Endodermal cell (in vitro differentiated cells): ENCODE measurements at regions not wholly inside any gene's neighbourhood (a gene's known extent, or its start where the extent isn't known, plus 50 kb on each side); places are given as distances from the start of the nearest gene placed in this dataset.
"Not testable (repeated sequence)": the region's sequence is repeated elsewhere in the genome, so short reads cannot be mapped to it uniquely, and the experiment has no call there.

Source experiments
- DNase-seq: peaks from one replicate; pipeline ENCODE4 v3.0.0-alpha.2; 2017
- H3K27ac ChIP-seq: 2 replicates; pipeline ENCODE4 v1.5.1; 2013; ENCODE audit warnings: mild to moderate bottlenecking, low read depth, low read length, moderate library complexity
- H3K27me3 ChIP-seq: 2 replicates; pipeline ENCODE4 v1.6.1; 2013; ENCODE audit warnings: mild to moderate bottlenecking, low read length, moderate library complexity; ENCODE audit not compliant: insufficient read depth, control insufficient read depth, poor library complexity, severe bottlenecking
- H3K36me3 ChIP-seq: 2 replicates; pipeline ENCODE4 v1.7.0; 2013; ENCODE audit warnings: mild to moderate bottlenecking, low read length, moderate library complexity; ENCODE audit not compliant: control insufficient read depth, insufficient read depth
- H3K4me1 ChIP-seq: one replicate; pipeline ENCODE4 v1.7.0; 2013; ENCODE audit warnings: low read length; ENCODE audit not compliant: control insufficient read depth, insufficient read depth
- H3K4me3 ChIP-seq: 2 replicates; pipeline ENCODE4 v1.5.1; 2013; ENCODE audit warnings: mild to moderate bottlenecking, low read length, moderate library complexity
- H3K9ac ChIP-seq: 2 replicates; pipeline ENCODE4 v1.6.1; 2013; ENCODE audit warnings: mild to moderate bottlenecking, low read length, moderate library complexity; ENCODE audit not compliant: poor library complexity, severe bottlenecking; ENCODE audit errors: extremely low read depth
- H3K9me3 ChIP-seq: 2 replicates; pipeline ENCODE4 v1.6.1; 2013; ENCODE audit warnings: mild to moderate bottlenecking, low read length, moderate library complexity; ENCODE audit not compliant: control insufficient read depth
- H3K27ac Mint-ChIP-seq: 2 replicates; pipeline ENCODE4 v1.8.0; 2020; ENCODE audit warnings: mixed read lengths
- H3K27me3 Mint-ChIP-seq: 2 replicates; pipeline ENCODE4 v1.8.0; 2021; ENCODE audit warnings: mild to moderate bottlenecking, mixed read lengths; ENCODE audit not compliant: insufficient read depth
- H3K36me3 Mint-ChIP-seq: 2 replicates; pipeline ENCODE4 v1.8.0; 2020; ENCODE audit warnings: low read depth, mixed read lengths
- H3K4me1 Mint-ChIP-seq: 2 replicates; pipeline ENCODE4 v1.8.0; 2020; ENCODE audit warnings: mixed read lengths
- H3K4me3 Mint-ChIP-seq: 2 replicates; pipeline ENCODE4 v1.8.0; 2020; ENCODE audit warnings: mild to moderate bottlenecking, moderate library complexity, mixed read lengths
- H3K9me3 Mint-ChIP-seq: 2 replicates; pipeline ENCODE4 v1.8.0; 2020; ENCODE audit warnings: mild to moderate bottlenecking, mixed read lengths
- CTCF ChIP-seq: fragments of 200-600 bp; sonication (generic); conservative IDR thresholded peaks from 2 replicates; pipeline ENCODE4 v1.5.0; 2021; ENCODE audit warnings: antibody characterized with exemption, mild to moderate bottlenecking
- WGBS, 2 experiments: methylation state at CpG; one replicate each; pipeline versions ENCODE4 v1.1.5 to v1.1.7; 2013; ENCODE audit warnings: missing lambda C conversion rate in 2 of 2, mixed read lengths in 1 of 2; ENCODE audit not compliant: insufficient coverage in 1 of 2, insufficient read length in 1 of 2; 5-methylcytosine and 5-hydroxymethylcytosine counted together

GRCh38 chr7:65809982-65810288 is 62.9 kb upstream of the VKORC1L1 start:
- no peak overlapping the region for H3K4me3 Mint-ChIP-seq
- no peaks in the 10 kb centered on the region for H3K36me3 ChIP-seq
- no peak for DNase-seq
- no peaks in the 10 kb centered on the region for H3K4me1 Mint-ChIP-seq
- no peaks in the 10 kb centered on the region for H3K36me3 Mint-ChIP-seq
- H3K27me3 ChIP-seq = no peaks in the 10 kb centered on the region
- no peaks in the 10 kb centered on the region for H3K27me3 Mint-ChIP-seq
- WGBS, 2 experiments = 92 to 100% methylated on average over 2 to 3 of the region's 3 CpGs
- TF ChIP-seq CTCF = no peak
- H3K9me3 Mint-ChIP-seq = no peaks in the 10 kb centered on the region
- H3K9ac ChIP-seq = no peak overlapping the region
- H3K4me3 ChIP-seq = no peak overlapping the region
- H3K9me3 ChIP-seq = no peaks in the 10 kb centered on the region
- H3K27ac Mint-ChIP-seq = no peak overlapping the region
- H3K4me1 ChIP-seq = no peaks in the 10 kb centered on the region
- no peak overlapping the region for H3K27ac ChIP-seq

- TF ChIP-seq CTCF = no peak
- no peak overlapping the region for H3K9ac ChIP-seq
- Mint-ChIP-seq H3K27ac (no peak overlapping the region), H3K4me3 (no peak overlapping the region), H3K4me1 (no peaks in the 10 kb centered on the region), H3K27me3 (no peaks in the 10 kb centered on the region), H3K36me3 (no peaks in the 10 kb centered on the region), H3K9me3 (no peaks in the 10 kb centered on the region)
- no peaks in the 10 kb centered on the region for H3K9me3 ChIP-seq
- H3K36me3 ChIP-seq = no peaks in the 10 kb centered on the region
- no peak overlapping the region for H3K27ac ChIP-seq
- no peaks in the 10 kb centered on the region for H3K4me1 ChIP-seq
- DNase-seq = no peak
- WGBS, 2 experiments = 90 to 91% methylated on average over 2 to 5 of the region's 5 CpGs
- H3K27me3 ChIP-seq = no peaks in the 10 kb centered on the region
- no peak overlapping the region for H3K4me3 ChIP-seq
Observed at GRCh38 chr7:65812281-65812680, 60.6 kb upstream of the VKORC1L1 start.

GRCh38 chr7:65814556-65815167 is 58.2 kb upstream of the VKORC1L1 start:
- not testable (repeated sequence) for H3K4me3 Mint-ChIP-seq, H3K9ac ChIP-seq, H3K27me3 ChIP-seq, DNase-seq, H3K9me3 ChIP-seq, H3K9me3 Mint-ChIP-seq, H3K4me3 ChIP-seq, H3K27ac Mint-ChIP-seq, H3K4me1 ChIP-seq, H3K36me3 Mint-ChIP-seq, H3K27me3 Mint-ChIP-seq, H3K27ac ChIP-seq, H3K4me1 Mint-ChIP-seq, H3K36me3 ChIP-seq
- WGBS, 2 experiments = 91% methylated on average over 3 of the region's 3 CpGs; no CpG with 5 or more reads in 1 of the 2 experiments
